Panc1 (cell line): ENCODE measurements at regions not wholly inside any gene's neighbourhood (a gene's known extent, or its start where the extent isn't known, plus 50 kb on each side); places are given as distances from the start of the nearest gene placed in this dataset.

Experiments
- POLR2AphosphoS5 ChIP-seq: IDR thresholded peaks from 2 replicates; pipeline ENCODE4 v1.6.1; 2012; ENCODE audit warnings: mild to moderate bottlenecking, low read depth, low read length, moderate library complexity
- SIN3A ChIP-seq: IDR thresholded peaks from 2 replicates; pipeline ENCODE4 v1.6.1; 2012; ENCODE audit warnings: low read depth, mild to moderate bottlenecking, low read length, moderate library complexity, borderline replicate concordance; ENCODE audit not compliant: insufficient read depth
- TF ChIP-seq, protein P1 (sequence below): fragments of 450-650 bp; IDR thresholded peaks from 2 replicates; pipeline ENCODE4 v1.5.1; 2017; ENCODE audit warnings: mild to moderate bottlenecking
- TF ChIP-seq, protein P2 (sequence below), 2 experiments: IDR thresholded peaks; 2 replicates each; pipeline ENCODE4 v1.6.1; 2011 to 2012; ENCODE audit warnings: low read depth in 2 of 2, control low read depth in 1 of 2, low read length in 1 of 2, mild to moderate bottlenecking in 1 of 2, moderate library complexity in 1 of 2; ENCODE audit not compliant: insufficient read depth in 1 of 2

DNA sequence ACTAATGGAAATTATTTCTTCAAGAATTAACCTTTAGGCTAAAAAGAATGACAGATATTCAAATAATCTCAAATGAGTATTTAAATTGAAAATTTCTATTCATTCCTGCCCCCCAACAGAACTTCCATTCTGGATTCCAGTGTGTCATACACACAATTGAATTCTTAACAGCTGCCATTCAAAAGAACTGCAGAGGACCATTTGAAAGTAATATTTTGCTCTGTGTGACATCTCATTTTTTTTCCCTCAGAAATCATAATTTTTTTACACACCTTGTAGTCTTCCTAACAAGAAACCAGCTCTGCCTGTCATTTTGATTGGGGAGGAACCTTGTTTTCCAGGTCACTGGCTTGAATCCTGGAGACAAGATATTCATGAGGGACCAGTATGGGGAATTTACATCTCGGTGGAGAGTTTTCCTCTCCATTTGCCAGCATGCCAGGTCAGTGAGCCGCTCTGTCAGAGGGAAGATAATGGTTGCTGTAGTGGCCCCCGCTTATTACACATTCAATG lies 358.7 kb upstream of the ITGA1 start:
- TF ChIP-seq, protein P1, sequence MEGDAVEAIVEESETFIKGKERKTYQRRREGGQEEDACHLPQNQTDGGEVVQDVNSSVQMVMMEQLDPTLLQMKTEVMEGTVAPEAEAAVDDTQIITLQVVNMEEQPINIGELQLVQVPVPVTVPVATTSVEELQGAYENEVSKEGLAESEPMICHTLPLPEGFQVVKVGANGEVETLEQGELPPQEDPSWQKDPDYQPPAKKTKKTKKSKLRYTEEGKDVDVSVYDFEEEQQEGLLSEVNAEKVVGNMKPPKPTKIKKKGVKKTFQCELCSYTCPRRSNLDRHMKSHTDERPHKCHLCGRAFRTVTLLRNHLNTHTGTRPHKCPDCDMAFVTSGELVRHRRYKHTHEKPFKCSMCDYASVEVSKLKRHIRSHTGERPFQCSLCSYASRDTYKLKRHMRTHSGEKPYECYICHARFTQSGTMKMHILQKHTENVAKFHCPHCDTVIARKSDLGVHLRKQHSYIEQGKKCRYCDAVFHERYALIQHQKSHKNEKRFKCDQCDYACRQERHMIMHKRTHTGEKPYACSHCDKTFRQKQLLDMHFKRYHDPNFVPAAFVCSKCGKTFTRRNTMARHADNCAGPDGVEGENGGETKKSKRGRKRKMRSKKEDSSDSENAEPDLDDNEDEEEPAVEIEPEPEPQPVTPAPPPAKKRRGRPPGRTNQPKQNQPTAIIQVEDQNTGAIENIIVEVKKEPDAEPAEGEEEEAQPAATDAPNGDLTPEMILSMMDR, result no peak
- TF ChIP-seq SIN3A (no peak), POLR2AphosphoS5 (no peak)
- TF ChIP-seq, protein P2, sequence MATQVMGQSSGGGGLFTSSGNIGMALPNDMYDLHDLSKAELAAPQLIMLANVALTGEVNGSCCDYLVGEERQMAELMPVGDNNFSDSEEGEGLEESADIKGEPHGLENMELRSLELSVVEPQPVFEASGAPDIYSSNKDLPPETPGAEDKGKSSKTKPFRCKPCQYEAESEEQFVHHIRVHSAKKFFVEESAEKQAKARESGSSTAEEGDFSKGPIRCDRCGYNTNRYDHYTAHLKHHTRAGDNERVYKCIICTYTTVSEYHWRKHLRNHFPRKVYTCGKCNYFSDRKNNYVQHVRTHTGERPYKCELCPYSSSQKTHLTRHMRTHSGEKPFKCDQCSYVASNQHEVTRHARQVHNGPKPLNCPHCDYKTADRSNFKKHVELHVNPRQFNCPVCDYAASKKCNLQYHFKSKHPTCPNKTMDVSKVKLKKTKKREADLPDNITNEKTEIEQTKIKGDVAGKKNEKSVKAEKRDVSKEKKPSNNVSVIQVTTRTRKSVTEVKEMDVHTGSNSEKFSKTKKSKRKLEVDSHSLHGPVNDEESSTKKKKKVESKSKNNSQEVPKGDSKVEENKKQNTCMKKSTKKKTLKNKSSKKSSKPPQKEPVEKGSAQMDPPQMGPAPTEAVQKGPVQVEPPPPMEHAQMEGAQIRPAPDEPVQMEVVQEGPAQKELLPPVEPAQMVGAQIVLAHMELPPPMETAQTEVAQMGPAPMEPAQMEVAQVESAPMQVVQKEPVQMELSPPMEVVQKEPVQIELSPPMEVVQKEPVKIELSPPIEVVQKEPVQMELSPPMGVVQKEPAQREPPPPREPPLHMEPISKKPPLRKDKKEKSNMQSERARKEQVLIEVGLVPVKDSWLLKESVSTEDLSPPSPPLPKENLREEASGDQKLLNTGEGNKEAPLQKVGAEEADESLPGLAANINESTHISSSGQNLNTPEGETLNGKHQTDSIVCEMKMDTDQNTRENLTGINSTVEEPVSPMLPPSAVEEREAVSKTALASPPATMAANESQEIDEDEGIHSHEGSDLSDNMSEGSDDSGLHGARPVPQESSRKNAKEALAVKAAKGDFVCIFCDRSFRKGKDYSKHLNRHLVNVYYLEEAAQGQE (IDR thresholded peaks at IDR 0.05; ENCODE audit: insufficient read depth in 1 of 2, low read depth in 2 of 2, low read length in 1 of 2), result no peak
